Activated T-cell treated with anti-CD3 and anti-CD28 coated beads, Interleukin-2, amount 50 U/mL, for 72 hours (primary cell): ENCODE measurements at regions not wholly inside any gene's neighbourhood (a gene's known extent, or its start where the extent isn't known, plus 50 kb on each side); places are given as distances from the start of the nearest gene placed in this dataset.

Source experiments
- ATAC-seq, 2 donors: fragments of 150-1000 bp; cut with Tn5 transposase; replicated peaks in 1 of 2; 2 replicates each; pipeline ENCODE4 v1.10.0; 2021; ENCODE audit warnings: moderate library complexity in 2 of 2, mild to moderate bottlenecking in 1 of 2
- DNase-seq, 2 donors: peaks; one replicate each; pipeline ENCODE4 v3.0.0; 2021 to 2022; ENCODE audit warnings: mixed read lengths in 1 of 2
- H3K27ac Mint-ChIP-seq: one replicate; pipeline ENCODE4 v1.8.0; 2022; ENCODE audit warnings: mild to moderate bottlenecking, moderate library complexity, mixed read lengths
- H3K27me3 Mint-ChIP-seq: one replicate; pipeline ENCODE4 v1.8.0; 2022; ENCODE audit warnings: low read depth, mixed read lengths
- H3K36me3 Mint-ChIP-seq, 2 donors: one replicate each; pipeline ENCODE4 v1.8.0; 2022; ENCODE audit warnings: mixed read lengths in 2 of 2, mild to moderate bottlenecking in 1 of 2; ENCODE audit not compliant: insufficient read depth in 2 of 2
- H3K4me1 Mint-ChIP-seq: one replicate; pipeline ENCODE4 v1.8.0; 2022; ENCODE audit warnings: low read depth, mixed read lengths
- H3K4me3 Mint-ChIP-seq, 2 donors: one replicate each; pipeline ENCODE4 v1.8.0; 2022; ENCODE audit warnings: mild to moderate bottlenecking in 2 of 2, mixed read lengths in 2 of 2, moderate library complexity in 2 of 2
- H3K9me3 Mint-ChIP-seq, 2 donors: one replicate each; pipeline ENCODE4 v1.8.0; 2022; ENCODE audit warnings: mixed read lengths in 2 of 2

DNA sequence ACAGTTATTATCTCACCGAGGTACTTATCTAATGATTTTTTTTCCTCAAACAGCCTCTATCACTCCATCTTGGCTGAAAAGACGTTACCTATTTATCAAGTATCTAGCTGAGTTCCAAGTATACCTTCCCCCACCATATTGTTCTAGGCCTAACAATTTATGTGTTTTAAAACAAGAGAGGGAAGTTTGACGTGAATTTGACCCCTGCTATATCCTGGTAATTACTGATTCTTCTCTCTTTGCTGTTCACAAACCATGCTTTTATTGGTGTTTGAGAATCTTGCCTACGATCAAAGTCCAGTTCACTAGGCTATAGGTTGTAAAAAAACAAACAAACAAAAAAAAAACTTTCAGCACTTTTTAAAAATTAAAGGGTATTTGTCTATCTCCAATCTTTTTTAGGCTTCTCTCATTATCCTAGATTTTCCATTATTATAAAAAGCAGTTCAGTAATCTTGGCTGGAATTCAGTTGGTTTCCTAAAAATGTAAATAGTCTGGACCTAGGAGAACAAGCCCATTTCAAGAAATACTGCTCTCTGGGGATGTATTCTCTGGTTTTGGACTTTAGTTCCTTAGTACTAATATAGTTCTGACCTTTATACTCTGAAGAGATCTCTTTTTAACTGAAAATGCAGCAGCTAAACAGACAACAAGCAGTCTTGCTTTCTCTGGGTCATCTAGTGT is 505.4 kb downstream of the CPS1 start:
- Mint-ChIP-seq H3K27ac (no peak overlapping the region), H3K9me3 (peaks cover 0 to 2% of the 10 kb centered on the region in 2 donors), H3K4me3 (no peak overlapping the region), H3K27me3 (no peaks in the 10 kb centered on the region), H3K36me3 (no peaks in the 10 kb centered on the region), H3K4me1 (no peaks in the 10 kb centered on the region)
- DNase-seq = no peak
- ATAC-seq = no peak

DNA sequence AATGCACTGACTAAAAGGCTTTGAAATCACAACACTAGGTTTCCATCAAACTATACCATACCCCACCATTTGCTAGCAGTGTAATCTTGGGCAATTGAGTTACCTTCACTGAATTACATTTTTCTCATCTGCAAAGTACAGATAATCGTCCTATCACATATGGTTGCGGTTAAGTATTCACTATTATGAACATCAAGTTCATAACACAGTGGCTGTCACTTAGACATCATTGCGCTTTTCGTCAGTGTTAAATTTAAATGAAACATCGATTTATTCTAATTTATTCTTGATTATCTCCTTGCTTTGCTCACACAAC is 505.9 kb downstream of the CPS1 start:
- no peak for ATAC-seq
- no peaks in the 10 kb centered on the region for H3K36me3 Mint-ChIP-seq
- peaks cover 0 to 2% of the 10 kb centered on the region in 2 donors for H3K9me3 Mint-ChIP-seq
- H3K4me3 Mint-ChIP-seq = no peak overlapping the region
- no peak overlapping the region for H3K27ac Mint-ChIP-seq
- no peaks in the 10 kb centered on the region for H3K27me3 Mint-ChIP-seq
- no peak for DNase-seq
- H3K4me1 Mint-ChIP-seq = no peaks in the 10 kb centered on the region

DNA sequence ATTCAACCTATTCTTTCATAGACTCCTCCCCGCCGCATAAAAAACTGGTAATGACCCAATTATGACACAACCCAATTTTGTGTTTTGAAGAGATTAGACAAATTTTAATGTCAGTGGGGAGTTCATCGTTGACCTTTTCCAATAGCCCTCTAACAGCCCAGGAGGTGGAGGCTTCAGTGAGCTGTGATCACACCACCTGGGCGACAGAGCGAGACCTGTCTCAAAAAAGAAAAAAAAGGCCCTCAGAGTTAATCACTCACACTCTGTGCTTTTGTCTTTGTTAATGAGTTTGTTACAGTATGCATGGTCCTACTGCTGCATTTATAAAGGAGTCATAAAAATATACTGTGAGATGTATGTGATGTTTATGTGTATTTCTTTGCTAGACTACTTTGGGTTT is 510.6 kb downstream of the CPS1 start:
- peaks cover 0 to 2% of the 10 kb centered on the region in 2 donors for H3K9me3 Mint-ChIP-seq
- ATAC-seq (no peak), DNase-seq (no peak)
- H3K27ac Mint-ChIP-seq = no peak overlapping the region
- no peaks in the 10 kb centered on the region for H3K27me3 Mint-ChIP-seq
- no peaks in the 10 kb centered on the region for H3K36me3 Mint-ChIP-seq
- no peaks in the 10 kb centered on the region for H3K4me1 Mint-ChIP-seq
- H3K4me3 Mint-ChIP-seq = no peak overlapping the region

DNA sequence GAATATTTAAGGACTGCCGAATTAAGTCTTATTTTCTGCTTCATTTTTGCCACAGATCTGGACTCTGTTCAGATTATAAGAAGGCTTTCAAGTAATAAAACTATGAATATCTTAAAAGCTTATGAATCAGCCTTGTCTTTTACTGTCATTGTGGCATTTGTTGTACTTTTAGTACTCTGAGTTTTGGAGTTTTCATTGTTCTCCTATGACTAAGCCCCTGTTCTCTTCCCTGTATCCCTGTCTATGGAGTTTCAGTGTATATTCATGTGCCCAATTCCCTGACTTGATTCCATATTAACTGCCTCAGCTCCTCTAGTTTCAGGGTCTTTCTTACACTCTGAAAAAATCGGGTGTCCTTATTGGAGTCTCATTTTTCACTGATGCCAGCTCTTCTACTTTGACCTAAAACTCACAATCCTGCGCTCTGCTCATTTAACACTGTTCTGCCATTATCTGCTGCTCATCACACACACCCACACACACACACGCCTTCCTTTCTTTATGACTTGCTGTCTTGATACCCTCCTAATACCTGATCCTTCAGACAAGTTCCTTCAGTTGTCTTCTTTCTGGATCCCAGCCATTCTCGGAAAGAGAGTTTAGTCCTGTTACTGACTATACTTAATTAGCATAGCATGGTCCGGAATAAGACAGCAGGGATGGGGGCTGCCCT is 511.8 kb downstream of the CPS1 start:
- DNase-seq = no peak
- no peak for ATAC-seq
- no peaks in the 10 kb centered on the region for H3K27me3 Mint-ChIP-seq
- H3K4me1 Mint-ChIP-seq = no peaks in the 10 kb centered on the region
- peaks cover 0 to 2% of the 10 kb centered on the region in 2 donors for H3K9me3 Mint-ChIP-seq
- H3K36me3 Mint-ChIP-seq = no peaks in the 10 kb centered on the region
- no peak overlapping the region for H3K27ac Mint-ChIP-seq
- no peak overlapping the region for H3K4me3 Mint-ChIP-seq

DNA sequence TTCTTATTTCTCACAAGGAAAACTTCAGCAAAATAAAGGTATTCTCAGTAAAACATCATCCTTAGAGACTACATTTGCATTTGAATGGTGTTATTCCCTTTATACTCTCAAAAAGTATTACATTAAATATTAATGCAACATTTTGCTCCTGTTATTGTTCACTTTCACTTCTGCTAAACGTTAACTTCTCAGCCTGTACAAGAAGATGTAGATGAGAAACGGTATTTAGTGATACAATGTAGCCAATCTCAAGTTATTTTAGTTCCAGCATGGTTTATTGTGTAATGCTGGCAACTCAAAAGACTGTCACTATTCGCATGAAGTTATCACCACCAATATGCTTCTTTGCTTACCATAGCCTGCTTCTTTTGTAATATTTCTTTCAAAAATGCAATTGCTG is 514.1 kb downstream of the CPS1 start:
- Mint-ChIP-seq H3K27ac (no peak overlapping the region), H3K4me3 (no peak overlapping the region), H3K9me3 (no peaks in the 10 kb centered on the region), H3K36me3 (no peaks in the 10 kb centered on the region), H3K27me3 (no peaks in the 10 kb centered on the region), H3K4me1 (no peaks in the 10 kb centered on the region)
- ATAC-seq (no peak), DNase-seq (no peak)

DNA sequence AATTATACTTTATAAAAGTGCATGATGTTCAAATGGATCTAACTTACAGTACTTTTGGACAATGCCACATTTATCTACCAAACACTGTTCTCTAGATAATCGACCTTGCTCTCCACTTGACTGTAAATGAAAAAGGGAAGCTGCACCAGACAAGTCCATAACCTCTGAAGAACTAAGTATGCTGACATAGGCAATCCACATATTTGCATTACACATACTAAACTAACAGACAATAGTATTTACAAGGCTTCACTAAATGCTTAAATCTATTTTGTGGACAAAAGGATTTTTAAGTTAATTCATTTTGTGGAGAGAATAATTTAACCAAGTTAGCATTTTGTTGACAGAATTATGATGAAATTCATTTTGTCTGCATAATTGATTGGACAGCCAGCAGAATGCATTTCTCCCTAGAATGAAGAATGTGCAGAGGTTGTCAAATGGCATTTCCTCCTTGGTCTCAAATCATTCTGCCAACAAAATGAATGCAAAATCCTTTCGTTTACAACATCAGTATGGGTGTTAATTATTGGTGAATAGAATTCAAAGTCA is 520.9 kb downstream of the CPS1 start:
- Mint-ChIP-seq H3K27me3 (no peaks in the 10 kb centered on the region), H3K4me1 (no peaks in the 10 kb centered on the region), H3K36me3 (no peaks in the 10 kb centered on the region), H3K9me3 (peaks cover 0 to 2% of the 10 kb centered on the region in 2 donors), H3K27ac (no peak overlapping the region), H3K4me3 (no peak overlapping the region)
- ATAC-seq = no peak
- no peak for DNase-seq

DNA sequence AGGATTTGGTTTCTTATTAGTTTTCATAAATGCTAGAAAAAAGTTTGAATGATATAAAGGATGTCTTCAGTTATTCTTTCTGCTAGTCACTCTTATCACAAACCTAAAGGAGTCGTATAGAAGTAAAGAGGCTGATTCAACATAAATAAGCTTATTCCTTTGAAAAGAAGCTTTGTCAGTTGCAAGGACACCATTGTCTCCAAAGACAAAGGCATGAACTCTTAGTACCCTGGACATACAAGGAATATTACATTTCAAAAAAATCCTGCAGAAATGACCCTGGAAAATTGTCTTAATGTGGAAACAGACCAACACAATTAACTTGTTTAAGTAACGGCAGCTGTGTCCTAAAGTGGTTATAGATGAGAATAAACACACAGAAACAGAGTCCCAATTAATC is 528.0 kb downstream of the CPS1 start:
- H3K4me3 Mint-ChIP-seq = no peak overlapping the region
- H3K4me1 Mint-ChIP-seq = no peaks in the 10 kb centered on the region
- ATAC-seq (no peak), DNase-seq (no peak)
- peaks cover 0 to 2% of the 10 kb centered on the region in 2 donors for H3K9me3 Mint-ChIP-seq
- no peaks in the 10 kb centered on the region for H3K27me3 Mint-ChIP-seq
- H3K36me3 Mint-ChIP-seq = no peaks in the 10 kb centered on the region
- no peak overlapping the region for H3K27ac Mint-ChIP-seq

DNA sequence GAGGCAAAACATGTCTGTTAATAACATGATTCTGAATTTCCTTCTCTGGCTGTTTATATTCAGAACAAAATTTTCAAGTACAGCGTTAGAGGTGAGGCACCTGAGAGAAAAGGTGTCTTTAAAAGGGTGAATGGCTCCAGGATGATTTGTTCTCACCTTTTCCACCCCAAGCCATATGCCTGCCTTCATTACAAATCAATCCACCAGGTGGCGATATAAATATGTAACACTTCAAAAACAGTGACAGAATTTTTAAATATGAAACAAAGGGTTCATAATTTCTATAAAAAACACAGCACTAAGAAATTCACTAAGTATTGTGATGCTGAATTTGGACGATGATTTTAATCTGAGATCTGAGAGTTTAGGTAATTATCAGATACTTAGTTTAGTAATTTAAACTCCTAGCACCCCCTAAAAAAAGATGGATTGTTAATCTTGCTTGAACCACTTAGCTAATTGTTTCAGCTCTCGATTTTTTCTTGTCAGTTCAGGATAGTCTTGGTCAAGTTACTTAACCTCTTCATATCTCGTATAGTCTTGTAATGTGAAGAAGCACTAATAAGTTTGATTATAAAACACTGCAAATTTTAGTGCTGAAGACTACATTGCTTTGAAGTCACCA is 528.8 kb downstream of the CPS1 start:
- no peaks in the 10 kb centered on the region for H3K4me1 Mint-ChIP-seq
- DNase-seq (no peak), ATAC-seq (no peak)
- no peak overlapping the region for H3K27ac Mint-ChIP-seq
- H3K4me3 Mint-ChIP-seq = no peak overlapping the region
- H3K36me3 Mint-ChIP-seq = no peaks in the 10 kb centered on the region
- no peaks in the 10 kb centered on the region for H3K27me3 Mint-ChIP-seq
- H3K9me3 Mint-ChIP-seq = peaks cover 0 to 2% of the 10 kb centered on the region in 2 donors

DNA sequence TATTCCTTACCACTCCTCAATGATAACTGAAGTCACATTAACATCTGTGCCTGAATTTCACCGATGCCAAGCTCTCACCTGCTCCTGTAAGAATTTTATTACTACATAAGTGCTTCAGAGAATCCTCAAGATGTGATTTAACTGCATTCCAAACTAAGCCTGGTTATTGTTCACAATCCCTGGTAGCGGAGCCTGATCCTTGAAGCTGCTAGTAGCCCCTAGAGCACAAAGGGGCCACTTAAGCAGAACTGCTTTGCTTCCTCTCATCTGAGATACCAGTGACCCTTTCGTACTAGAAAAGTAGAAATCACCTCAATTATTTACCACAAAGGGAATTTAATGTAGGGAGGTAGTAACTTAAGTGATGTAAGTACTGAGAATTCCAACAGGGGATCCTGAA is 529.6 kb downstream of the CPS1 start:
- DNase-seq = no peak
- no peaks in the 10 kb centered on the region for H3K27me3 Mint-ChIP-seq
- H3K4me1 Mint-ChIP-seq = no peaks in the 10 kb centered on the region
- no peak overlapping the region for H3K27ac Mint-ChIP-seq
- no peaks in the 10 kb centered on the region for H3K36me3 Mint-ChIP-seq
- peaks cover 0 to 2% of the 10 kb centered on the region in 2 donors for H3K9me3 Mint-ChIP-seq
- ATAC-seq = no peak
- H3K4me3 Mint-ChIP-seq = no peak overlapping the region

DNA sequence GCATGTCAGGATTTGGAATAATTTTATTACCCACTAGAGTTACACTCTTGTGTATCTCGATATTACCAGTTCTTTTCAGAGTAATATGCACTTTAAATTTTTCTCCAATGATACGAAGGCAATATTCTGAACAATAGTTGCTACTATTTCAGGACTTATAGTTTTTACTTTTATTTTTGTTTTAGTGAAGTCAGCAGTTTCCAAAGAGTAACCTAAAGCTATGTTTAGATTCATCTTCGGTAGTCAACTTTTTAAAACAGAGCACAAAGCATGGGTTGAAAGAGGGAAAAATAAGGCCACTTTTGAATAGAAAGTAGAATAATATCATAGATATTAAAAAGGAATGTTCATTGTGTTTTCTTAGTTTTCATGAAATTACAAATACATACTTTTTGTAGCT is 532.7 kb downstream of the CPS1 start:
- H3K27me3 Mint-ChIP-seq = no peaks in the 10 kb centered on the region
- no peaks in the 10 kb centered on the region for H3K9me3 Mint-ChIP-seq
- no peak overlapping the region for H3K4me3 Mint-ChIP-seq
- no peaks in the 10 kb centered on the region for H3K4me1 Mint-ChIP-seq
- no peak for DNase-seq
- no peak for ATAC-seq
- H3K36me3 Mint-ChIP-seq = no peaks in the 10 kb centered on the region
- no peak overlapping the region for H3K27ac Mint-ChIP-seq

DNA sequence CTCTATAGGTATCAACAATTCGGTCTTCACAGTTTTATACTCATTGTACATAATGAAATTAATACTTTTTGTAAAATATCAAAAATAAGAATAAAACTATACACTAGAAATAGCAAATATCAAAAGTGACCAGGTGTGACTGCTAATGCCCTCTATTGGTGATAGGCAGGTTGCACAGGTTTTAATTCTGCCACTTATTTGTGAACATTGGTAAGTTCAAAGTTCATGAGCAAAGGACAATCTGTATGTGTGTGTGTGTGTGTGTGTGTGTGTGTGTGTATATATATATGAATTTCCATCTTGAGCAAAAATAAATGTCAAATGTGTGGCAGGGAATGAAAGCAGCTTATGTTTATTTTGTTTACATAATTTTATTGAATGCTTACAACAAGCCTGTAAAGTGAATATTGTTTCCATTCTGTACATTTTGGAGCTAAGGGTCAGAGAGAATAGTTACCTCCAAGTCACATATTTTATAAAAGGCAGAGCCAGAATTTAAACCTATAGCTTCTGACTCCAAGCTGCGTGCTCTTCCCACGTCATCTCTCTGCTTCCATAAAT is 537.4 kb downstream of the CPS1 start:
- no peaks in the 10 kb centered on the region for H3K36me3 Mint-ChIP-seq
- no peak overlapping the region for H3K27ac Mint-ChIP-seq
- no peaks in the 10 kb centered on the region for H3K4me1 Mint-ChIP-seq
- H3K9me3 Mint-ChIP-seq = peaks cover 0 to 4% of the 10 kb centered on the region in 2 donors
- no peaks in the 10 kb centered on the region for H3K27me3 Mint-ChIP-seq
- DNase-seq (no peak), ATAC-seq (no peak)
- H3K4me3 Mint-ChIP-seq = no peak overlapping the region

DNA sequence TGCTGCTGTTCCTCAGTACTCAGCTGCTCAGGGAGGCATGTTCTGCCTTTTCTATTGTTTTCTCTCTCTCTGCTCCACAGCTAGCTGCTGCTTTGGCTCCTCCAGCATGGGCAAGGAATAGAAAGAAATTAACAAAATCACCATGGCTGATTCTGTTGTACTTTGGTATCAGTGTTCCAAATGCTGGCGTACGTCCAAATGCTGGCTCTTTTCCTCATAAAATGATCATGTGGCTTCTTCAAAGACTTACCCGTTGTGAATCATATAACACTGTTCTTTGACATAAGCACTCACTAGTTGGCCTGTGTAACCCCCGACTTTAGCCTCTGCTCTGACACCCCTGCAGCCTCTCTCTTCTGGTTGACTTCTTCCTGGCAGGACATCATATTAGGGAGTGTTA is 547.6 kb downstream of the CPS1 start:
- Mint-ChIP-seq H3K36me3 (peaks cover 0 to 1% of the 10 kb centered on the region in 2 donors), H3K4me1 (no peaks in the 10 kb centered on the region)

DNA sequence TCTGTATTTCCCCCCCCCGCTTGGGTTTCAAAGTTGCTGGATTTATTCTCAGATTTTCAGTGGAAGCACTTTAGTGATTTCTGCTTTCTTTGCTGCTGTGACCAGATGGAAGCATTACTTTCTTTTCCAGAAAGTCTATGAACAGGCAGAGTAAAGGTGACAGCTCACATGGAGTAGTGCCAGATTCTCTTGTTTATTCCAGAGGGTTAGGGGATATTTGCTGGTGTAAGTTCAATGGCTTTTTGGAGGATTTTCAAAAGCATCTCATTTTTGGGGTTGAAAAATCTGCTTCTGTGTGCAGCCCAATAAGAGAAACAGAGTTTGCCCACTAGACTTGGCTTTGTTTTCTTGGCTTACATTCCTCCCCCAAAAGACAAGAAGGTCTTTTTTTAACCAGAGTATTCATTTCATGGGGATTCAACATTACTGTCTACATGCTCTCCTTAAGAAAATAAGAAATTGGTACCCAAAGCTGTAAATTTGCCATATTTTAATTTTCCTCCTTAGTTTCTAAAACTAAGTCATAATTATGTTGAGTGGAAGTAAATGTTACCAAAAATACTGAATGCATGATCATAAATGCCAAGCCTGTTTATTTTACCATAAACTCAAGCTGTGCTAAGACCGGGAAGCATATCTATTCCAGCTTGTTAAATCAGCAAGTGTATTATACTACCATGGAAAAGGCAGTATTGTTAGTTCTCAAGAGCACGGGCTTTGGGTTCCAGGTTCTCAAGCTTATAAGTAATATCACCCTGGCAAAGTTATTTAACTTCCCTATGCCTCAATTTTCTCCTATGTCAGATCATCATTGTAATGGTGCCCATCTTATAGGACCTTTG is 557.2 kb downstream of the CPS1 start:
- H3K27ac Mint-ChIP-seq = no peak overlapping the region
- no peaks in the 10 kb centered on the region for H3K36me3 Mint-ChIP-seq
- H3K27me3 Mint-ChIP-seq = no peaks in the 10 kb centered on the region
- no peak for ATAC-seq
- no peaks in the 10 kb centered on the region for H3K4me1 Mint-ChIP-seq
- H3K9me3 Mint-ChIP-seq = peaks cover 0 to 2% of the 10 kb centered on the region in 2 donors
- H3K4me3 Mint-ChIP-seq = no peak overlapping the region
- no peak for DNase-seq

More for the DNA sequence above, 547.6 kb downstream of the CPS1 start:
- Mint-ChIP-seq H3K9me3 (peaks cover 2% of the 10 kb centered on the region in 2 donors), H3K4me3 (no peak overlapping the region), H3K27me3 (no peaks in the 10 kb centered on the region), H3K27ac (no peak overlapping the region)
- ATAC-seq (no peak), DNase-seq (no peak)
